Neural cell (in vitro differentiated cells): ENCODE measurements at regions not wholly inside any gene's neighbourhood (a gene's known extent, or its start where the extent isn't known, plus 50 kb on each side); places are given as distances from the start of the nearest gene placed in this dataset.

Experiments used
- H2AFZ ChIP-seq: fragments of 200-600, 300-800 bp; sonication (generic), shearing (Covaris generic); 2 replicates; pipeline ENCODE4 v1.6.0; 2014; ENCODE audit warnings: low read depth, mild to moderate bottlenecking, antibody characterized with exemption, low read length, moderate library complexity
- H3F3A ChIP-seq: fragments of 200-600 bp; shearing (Covaris generic); 2 replicates; pipeline ENCODE4 v1.6.1; 2016; ENCODE audit warnings: mild to moderate bottlenecking, moderate library complexity, mixed read lengths, antibody characterized with exemption, low read length; ENCODE audit not compliant: insufficient read depth, poor library complexity, severe bottlenecking
- H3K27ac ChIP-seq: fragments of 200-600, 300-800 bp; sonication (generic), shearing (Covaris generic); 2 replicates; pipeline ENCODE4 v1.5.1; 2014; ENCODE audit warnings: mild to moderate bottlenecking, low read length, moderate library complexity
- H3K27me3 ChIP-seq: fragments of 300-800, 200-600 bp; sonication (generic), shearing (Covaris generic); 2 replicates; pipeline ENCODE4 v1.6.0; 2014; ENCODE audit warnings: mild to moderate bottlenecking, low read depth, low read length, moderate library complexity; ENCODE audit not compliant: insufficient read depth
- H3K36me3 ChIP-seq: fragments of 300-800, 200-600 bp; sonication (generic), shearing (Covaris generic); 2 replicates; pipeline ENCODE4 v1.5.1; 2014; ENCODE audit warnings: mild to moderate bottlenecking, antibody characterized with exemption, low read length, moderate library complexity; ENCODE audit not compliant: insufficient read depth
- H3K4me2 ChIP-seq: fragments of 300-800, 200-600 bp; sonication (generic), shearing (Covaris generic); 2 replicates; pipeline ENCODE4 v1.6.0; 2014; ENCODE audit warnings: mild to moderate bottlenecking, low read length
- H3K4me3 ChIP-seq: fragments of 300-800, 200-600 bp; sonication (generic), shearing (Covaris generic); 2 replicates; pipeline ENCODE4 v1.5.1; 2014; ENCODE audit warnings: mild to moderate bottlenecking, low read length, moderate library complexity
- H3K79me2 ChIP-seq: fragments of 200-600 bp; shearing (Covaris generic); replicated peaks from 2 replicates; pipeline ENCODE4 v1.6.0; 2014; ENCODE audit warnings: mild to moderate bottlenecking, low read length, moderate library complexity; ENCODE audit not compliant: insufficient read depth
- H3K9ac ChIP-seq: fragments of 300-800, 200-600 bp; sonication (generic), shearing (Covaris generic); 2 replicates; pipeline ENCODE4 v1.6.1; 2016; ENCODE audit warnings: mild to moderate bottlenecking, low read length, mixed read lengths
- H3K9me2 ChIP-seq: fragments of 200-600 bp; shearing (Covaris generic); 2 replicates; pipeline ENCODE4 v1.6.1; 2016; ENCODE audit warnings: mild to moderate bottlenecking, low read length, mixed read lengths; ENCODE audit not compliant: insufficient read depth
- H3K9me3 ChIP-seq: fragments of 200-600, 300-800 bp; sonication (generic), shearing (Covaris generic); 2 replicates; pipeline ENCODE4 v1.6.1; 2016; ENCODE audit warnings: mild to moderate bottlenecking, mixed run types, low read length, moderate library complexity, mixed read lengths
- H4K20me1 ChIP-seq: fragments of 200-600 bp; shearing (Covaris generic); 2 replicates; pipeline ENCODE4 v1.6.1; 2016; ENCODE audit warnings: mild to moderate bottlenecking, mixed run types; ENCODE audit not compliant: insufficient read depth
- CTCF ChIP-seq: fragments of 450-650 bp; IDR thresholded peaks from 2 replicates; pipeline ENCODE4 v1.5.1; 2014; ENCODE audit warnings: antibody characterized with exemption, mild to moderate bottlenecking, moderate library complexity; ENCODE audit not compliant: poor library complexity, severe bottlenecking
- EP300 ChIP-seq: fragments of 450-650 bp; conservative IDR thresholded peaks from 2 replicates; pipeline ENCODE4 v1.6.1; 2014; ENCODE audit warnings: antibody characterized with exemption, mild to moderate bottlenecking, moderate library complexity; ENCODE audit not compliant: poor library complexity, severe bottlenecking
- EZH2 ChIP-seq: fragments of 200-600, 300-800 bp; shearing (Covaris generic), sonication (generic); IDR thresholded peaks from 2 replicates; pipeline ENCODE4 v1.6.1; 2014; ENCODE audit warnings: antibody characterized with exemption, low read length, borderline replicate concordance, mild to moderate bottlenecking; ENCODE audit not compliant: insufficient read depth, poor library complexity, severe bottlenecking
- MXI1 ChIP-seq: fragments of 450-650 bp; conservative IDR thresholded peaks from 2 replicates; pipeline ENCODE4 v1.6.1; 2014; ENCODE audit warnings: antibody characterized with exemption, mild to moderate bottlenecking; ENCODE audit not compliant: poor library complexity, severe bottlenecking
- POLR2AphosphoS5 ChIP-seq: IDR thresholded peaks from 2 replicates; pipeline ENCODE4 v1.6.1; 2012
- RAD21 ChIP-seq: fragments of 450-650 bp; conservative IDR thresholded peaks from 2 replicates; pipeline ENCODE4 v1.6.1; 2014; ENCODE audit warnings: antibody characterized with exemption, mild to moderate bottlenecking, moderate library complexity
- REST ChIP-seq: IDR thresholded peaks from 2 replicates; pipeline ENCODE4 v1.6.1; 2012; ENCODE audit warnings: borderline replicate concordance
- SMC3 ChIP-seq: fragments of 450-650 bp; conservative IDR thresholded peaks from 2 replicates; pipeline ENCODE4 v1.6.1; 2014; ENCODE audit warnings: antibody characterized with exemption, mild to moderate bottlenecking, moderate library complexity; ENCODE audit not compliant: poor library complexity
- TAF1 ChIP-seq: IDR thresholded peaks from 2 replicates; pipeline ENCODE4 v1.6.1; 2012; ENCODE audit warnings: low read depth

- H3F3A ChIP-seq = no peaks in the 10 kb centered on the region
- no peak overlapping the region for H3K9ac ChIP-seq
- H4K20me1 ChIP-seq = no peaks in the 10 kb centered on the region
- no peaks in the 10 kb centered on the region for H3K36me3 ChIP-seq
- TF ChIP-seq SMC3 (no peak), REST (no peak), RAD21 (no peak), EP300 (no peak), CTCF (no peak), POLR2AphosphoS5 (no peak), TAF1 (no peak), MXI1 (no peak), EZH2 (no peak)
- no peak overlapping the region for H3K27ac ChIP-seq
- no peak overlapping the region for H3K4me3 ChIP-seq
- no peak overlapping the region for H3K4me2 ChIP-seq
- no peaks in the 10 kb centered on the region for H3K9me3 ChIP-seq
- H2AFZ ChIP-seq = no peak overlapping the region
- no peaks in the 10 kb centered on the region for H3K79me2 ChIP-seq
- no peaks in the 10 kb centered on the region for H3K27me3 ChIP-seq
- no peaks in the 10 kb centered on the region for H3K9me2 ChIP-seq
Measured at GRCh38 chr15:67010898-67011616, 54.3 kb upstream of the SMAD3 start.

GRCh38 chr15:67011617-67012005 lies 53.8 kb upstream of the SMAD3 start:
- Histone ChIP-seq H4K20me1 (no peaks in the 10 kb centered on the region), H3F3A (no peaks in the 10 kb centered on the region), H3K36me3 (no peaks in the 10 kb centered on the region), H3K9ac (no peak overlapping the region), H3K9me2 (no peaks in the 10 kb centered on the region), H2AFZ (no peak overlapping the region), H3K4me2 (no peak overlapping the region), H3K4me3 (no peak overlapping the region), H3K27ac (no peak overlapping the region), H3K79me2 (no peaks in the 10 kb centered on the region), H3K9me3 (no peaks in the 10 kb centered on the region), H3K27me3 (no peaks in the 10 kb centered on the region)
- TF ChIP-seq CTCF (no peak), EZH2 (no peak), SMC3 (no peak), REST (no peak), EP300 (no peak), RAD21 (no peak), POLR2AphosphoS5 (no peak), MXI1 (no peak), TAF1 (no peak)
